GM23338 (cell line): ENCODE measurements at regions not wholly inside any gene's neighbourhood (a gene's known extent, or its start where the extent isn't known, plus 50 kb on each side); places are given as distances from the start of the nearest gene placed in this dataset.

ENCODE experiments used
- ATAC-seq: fragments of 200-7000 bp; cut with Tn5 transposase; 3 replicates; pipeline ENCODE4 v1.9.1; 2020
- DNase-seq: peaks from one replicate; pipeline ENCODE4 v3.0.0-alpha.2; 2015; ENCODE audit warnings: low spot score
- H2AFZ ChIP-seq: fragments of 200-600 bp; sonication (generic); 2 replicates; pipeline ENCODE4 v1.8.0; 2016; ENCODE audit warnings: antibody characterized with exemption, mild to moderate bottlenecking, moderate library complexity
- H3F3A ChIP-seq: fragments of 200-600 bp; sonication (generic); replicated peaks from 2 replicates; pipeline ENCODE4 v1.8.0; 2017; ENCODE audit warnings: antibody characterized with exemption, mixed run types, low read depth
- H3K27ac ChIP-seq: fragments of 200-600 bp; sonication (generic); 2 replicates; pipeline ENCODE4 v1.6.1; 2016; ENCODE audit warnings: low read depth
- H3K27me3 ChIP-seq: fragments of 200-600 bp; sonication (generic); 2 replicates; pipeline ENCODE4 v1.8.0; 2016; ENCODE audit warnings: mild to moderate bottlenecking, mixed run types, moderate library complexity; ENCODE audit not compliant: insufficient read depth
- H3K36me3 ChIP-seq: fragments of 200-600 bp; sonication (generic); 2 replicates; pipeline ENCODE4 v1.8.0; 2016; ENCODE audit warnings: mild to moderate bottlenecking; ENCODE audit not compliant: insufficient read depth
- H3K4me1 ChIP-seq: fragments of 200-600 bp; sonication (generic); 2 replicates; pipeline ENCODE4 v1.8.0; 2016; ENCODE audit warnings: mild to moderate bottlenecking, moderate library complexity; ENCODE audit not compliant: insufficient read depth
- H3K4me2 ChIP-seq: fragments of 200-600 bp; sonication (generic); 2 replicates; pipeline ENCODE4 v1.7.1; 2017; ENCODE audit warnings: mixed run types
- H3K4me3 ChIP-seq: fragments of 200-600 bp; sonication (generic); 2 replicates; pipeline ENCODE4 v1.6.1; 2016; ENCODE audit warnings: mixed run types
- H3K79me2 ChIP-seq: fragments of 200-600 bp; sonication (generic); replicated peaks from 2 replicates; pipeline ENCODE4 v1.8.0; 2017; ENCODE audit warnings: mild to moderate bottlenecking; ENCODE audit not compliant: insufficient read depth
- H3K9me2 ChIP-seq: fragments of 200-600 bp; sonication (generic); 2 replicates; pipeline ENCODE4 v1.8.0; 2017; ENCODE audit not compliant: insufficient read depth
- H4K20me1 ChIP-seq: fragments of 200-600 bp; sonication (generic); replicated peaks from 2 replicates; pipeline ENCODE4 v1.8.0; 2017; ENCODE audit warnings: mild to moderate bottlenecking; ENCODE audit not compliant: insufficient read depth
- H3K27ac Mint-ChIP-seq: 2 replicates; pipeline ENCODE4 v1.8.0; 2020; ENCODE audit warnings: inconsistent platforms, mild to moderate bottlenecking, moderate library complexity, mixed read lengths
- H3K27me3 Mint-ChIP-seq: 3 replicates; pipeline ENCODE4 v1.8.0; 2022; ENCODE audit warnings: low read depth, mild to moderate bottlenecking, moderate library complexity, mixed read lengths, inconsistent platforms; ENCODE audit not compliant: insufficient read depth, poor library complexity
- H3K36me3 Mint-ChIP-seq: 3 replicates; pipeline ENCODE4 v1.8.0; 2021; ENCODE audit warnings: low read depth, mild to moderate bottlenecking, inconsistent platforms, moderate library complexity, mixed read lengths
- H3K4me1 Mint-ChIP-seq: 3 replicates; pipeline ENCODE4 v1.8.0; 2020; ENCODE audit warnings: mild to moderate bottlenecking, inconsistent platforms, mixed read lengths
- H3K4me3 Mint-ChIP-seq: 3 replicates; pipeline ENCODE4 v1.8.0; 2021; ENCODE audit warnings: moderate library complexity, mild to moderate bottlenecking, inconsistent platforms, mixed read lengths
- H3K9me3 Mint-ChIP-seq: 3 replicates; pipeline ENCODE4 v1.8.0; 2020; ENCODE audit warnings: moderate library complexity, mild to moderate bottlenecking, inconsistent platforms, mixed read lengths
- CREB1 ChIP-seq: fragments of 250-450 bp; sonication (Bioruptor Pico); IDR thresholded peaks from 2 replicates; pipeline ENCODE4 v1.5.0; 2020; ENCODE audit warnings: low read depth, mild to moderate bottlenecking, moderate library complexity
- CTCF ChIP-seq, 2 experiments: fragments of 200-600 bp in 1 of 2; sonication (generic) in 1 of 2; conservative IDR thresholded peaks; 2 replicates each; pipeline versions ENCODE4 v1.5.1 to v1.6.1; 2016 to 2017; ENCODE audit warnings: antibody characterized with exemption in 2 of 2, low read depth in 2 of 2, mild to moderate bottlenecking in 2 of 2, moderate library complexity in 1 of 2
- ETS1 ChIP-seq: IDR thresholded peaks from 2 replicates; pipeline ENCODE4 v1.6.1; 2016; ENCODE audit warnings: antibody characterized with exemption
- EZH2 ChIP-seq: fragments of 200-600 bp; sonication (generic); IDR thresholded peaks from one replicate; pipeline ENCODE4 v1.8.0; 2017; ENCODE audit warnings: antibody characterized with exemption, mild to moderate bottlenecking, low read depth; ENCODE audit not compliant: unreplicated experiment
- EZH2phosphoT487 ChIP-seq: fragments of 200-600 bp; sonication (generic); IDR thresholded peaks from one replicate; pipeline ENCODE4 v1.8.1; 2018; ENCODE audit warnings: antibody characterized with exemption; ENCODE audit not compliant: unreplicated experiment
- JUNB ChIP-seq: IDR thresholded peaks from one replicate; pipeline ENCODE4 v1.6.1; 2016; ENCODE audit warnings: antibody characterized with exemption; ENCODE audit not compliant: unreplicated experiment
- NANOG ChIP-seq: IDR thresholded peaks from 2 replicates; pipeline ENCODE4 v1.6.1; 2016; ENCODE audit warnings: antibody characterized with exemption, borderline replicate concordance
- POLR2AphosphoS5 ChIP-seq: IDR thresholded peaks from 2 replicates; pipeline ENCODE4 v1.6.1; 2016; ENCODE audit warnings: antibody characterized with exemption, low read depth
- REST ChIP-seq: IDR thresholded peaks from one replicate; pipeline ENCODE4 v1.6.1; 2018; ENCODE audit warnings: antibody characterized with exemption; ENCODE audit not compliant: unreplicated experiment
- STAT1 ChIP-seq: IDR thresholded peaks from one replicate; pipeline ENCODE4 v1.6.1; 2016; ENCODE audit warnings: antibody characterized with exemption; ENCODE audit not compliant: unreplicated experiment
- ZNF114 ChIP-seq: fragments of 250-450 bp; sonication (Bioruptor Pico); IDR thresholded peaks from 2 replicates; pipeline ENCODE4 v1.5.0; 2020; ENCODE audit warnings: mild to moderate bottlenecking, moderate library complexity
- ZNF331 ChIP-seq: fragments of 250-450 bp; sonication (Bioruptor Pico); IDR thresholded peaks from 2 replicates; pipeline ENCODE4 v1.5.0; 2020; ENCODE audit warnings: low read depth, mild to moderate bottlenecking, moderate library complexity

- Mint-ChIP-seq H3K36me3 (no peaks in the 10 kb centered on the region), H3K4me1 (no peaks in the 10 kb centered on the region), H3K27ac (no peak overlapping the region), H3K9me3 (no peaks in the 10 kb centered on the region; the same call in 2 of the 3 replicates), H3K27me3 (peaks cover 4% of the 10 kb centered on the region), H3K4me3 (no peak overlapping the region)
- no peak overlapping the region for H3K4me3 ChIP-seq
- H3K4me2 ChIP-seq, result no peak overlapping the region
- DNase-seq (no peak), ATAC-seq (no peak)
- no peaks in the 10 kb centered on the region for H3K79me2 ChIP-seq
- H3K27me3 ChIP-seq, result no peaks in the 10 kb centered on the region
- no peaks in the 10 kb centered on the region for H3K36me3 ChIP-seq
- H3F3A ChIP-seq, result no peaks in the 10 kb centered on the region
- no peaks in the 10 kb centered on the region; the same call in 1 of the 2 replicates for H4K20me1 ChIP-seq
- no peak overlapping the region for H2AFZ ChIP-seq
- no peaks in the 10 kb centered on the region for H3K4me1 ChIP-seq
- no peak for TF ChIP-seq REST
- no peak for TF ChIP-seq STAT1
- TF ChIP-seq ZNF331 (CRISPR knock-in tag), result no peak
- no peak for TF ChIP-seq JUNB
- no peak for TF ChIP-seq EZH2
- no peak overlapping the region for H3K27ac ChIP-seq
- H3K9me2 ChIP-seq, result peaks cover 8% of the 10 kb centered on the region; the same call in 1 of the 2 replicates
Measured at GRCh38 chr14:34106310-34106709, 155.4 kb upstream of the EGLN3 start.

- no peak overlapping the region for H3K4me3 ChIP-seq
- no peak for ATAC-seq
- H2AFZ ChIP-seq, result no peak overlapping the region
- H3K36me3 ChIP-seq, result no peaks in the 10 kb centered on the region
- no peak overlapping the region for H3K4me3 Mint-ChIP-seq
- H3K27ac ChIP-seq, result no peak overlapping the region
- H3F3A ChIP-seq, result no peaks in the 10 kb centered on the region
- peaks cover 4% of the 10 kb centered on the region for H3K27me3 Mint-ChIP-seq
- no peaks in the 10 kb centered on the region; the same call in 1 of the 2 replicates for H4K20me1 ChIP-seq
- no peaks in the 10 kb centered on the region for H3K79me2 ChIP-seq
- no peak for DNase-seq
- no peaks in the 10 kb centered on the region for H3K27me3 ChIP-seq
- H3K36me3 Mint-ChIP-seq, result no peaks in the 10 kb centered on the region
- no peaks in the 10 kb centered on the region; the same call in 2 of the 3 replicates for H3K9me3 Mint-ChIP-seq
- no peaks in the 10 kb centered on the region for H3K4me1 Mint-ChIP-seq
- no peaks in the 10 kb centered on the region for H3K4me1 ChIP-seq
- no peak overlapping the region for H3K4me2 ChIP-seq
- no peak overlapping the region for H3K27ac Mint-ChIP-seq
- H3K9me2 ChIP-seq, result peaks cover 8% of the 10 kb centered on the region; the same call in 1 of the 2 replicates
- TF ChIP-seq ETS1 (no peak), ZNF331 (CRISPR knock-in tag) (no peak), EZH2phosphoT487 (no peak), STAT1 (no peak), REST (no peak), JUNB (no peak), EZH2 (no peak), ZNF114 (no peak), NANOG (no peak), CTCF (conservative IDR thresholded peaks at IDR 0.05; ENCODE audit: low read depth in 2 of 2) (no peak), CREB1 (CRISPR knock-in tag) (no peak), POLR2AphosphoS5 (no peak)
Measured at GRCh38 chr14:34104489-34105397, 153.9 kb upstream of the EGLN3 start.
